Naive thymus-derived CD4-positive, alpha-beta T cell (primary cell): ENCODE measurements at regions not wholly inside any gene's neighbourhood (a gene's known extent, or its start where the extent isn't known, plus 50 kb on each side); places are given as distances from the start of the nearest gene placed in this dataset.
"Not testable (repeated sequence)": the region's sequence is repeated elsewhere in the genome, so short reads cannot be mapped to it uniquely, and the experiment has no call there.

Experiments
- ATAC-seq: fragments of 150-1000 bp; cut with Tn5 transposase; 2 replicates; pipeline ENCODE4 v1.10.0; 2021; ENCODE audit warnings: mild to moderate bottlenecking, moderate library complexity
- CTCF ChIA-PET: fragments of 350-600 bp; sonication (Branson Sonifier 250); formaldehyde crosslinking; loops from one replicate; lab custom pipeline; 2021; ENCODE audit warnings: antibody characterized with exemption; lab: Charles Lee
- POLR2A ChIA-PET: fragments of 350-600 bp; sonication (Branson Sonifier 250); formaldehyde crosslinking; loops from one replicate; lab custom pipeline; 2021; ENCODE audit warnings: antibody characterized with exemption, inconsistent platforms; lab: Charles Lee
- DNase-seq, 9 donors: peaks; one replicate each; pipeline versions ENCODE4 v3.0.0 to v3.0.0-alpha.2; 2020 to 2022; ENCODE audit warnings: mixed read lengths in 1 of 9
- H3K27ac ChIP-seq: one replicate; pipeline ENCODE4 v1.7.0; 2013; ENCODE audit warnings: mild to moderate bottlenecking, low read depth, low read length, moderate library complexity
- H3K27me3 ChIP-seq, 2 donors: one replicate each; pipeline ENCODE4 v1.7.0; 2013; ENCODE audit warnings: low read length in 2 of 2, mild to moderate bottlenecking in 2 of 2, moderate library complexity in 2 of 2; ENCODE audit not compliant: control insufficient read depth in 2 of 2, insufficient read depth in 2 of 2
- H3K36me3 ChIP-seq, 3 experiments: 1 replicate in 2 of 3; 2 replicates in 1 of 3; pipeline ENCODE4 v1.7.0; 2013; ENCODE audit warnings: low read length in 3 of 3, mild to moderate bottlenecking in 3 of 3, moderate library complexity in 1 of 3; ENCODE audit not compliant: insufficient read depth in 3 of 3, control insufficient read depth in 2 of 3
- H3K4me1 ChIP-seq, 2 donors: one replicate each; pipeline ENCODE4 v1.7.0; 2013; ENCODE audit warnings: low read length in 2 of 2, mild to moderate bottlenecking in 2 of 2, moderate library complexity in 1 of 2; ENCODE audit not compliant: control insufficient read depth in 2 of 2, insufficient read depth in 2 of 2
- H3K4me3 ChIP-seq: 2 replicates; pipeline ENCODE4 v1.7.0; 2013; ENCODE audit warnings: mild to moderate bottlenecking, low read length
- H3K9me3 ChIP-seq, 3 experiments: 1 replicate in 2 of 3; 2 replicates in 1 of 3; pipeline ENCODE4 v1.7.0; 2013; ENCODE audit warnings: low read length in 3 of 3; ENCODE audit not compliant: control insufficient read depth in 2 of 3
- H3K27ac Mint-ChIP-seq, 9 donors: one replicate each; pipeline ENCODE4 v1.8.0; 2020 to 2022; ENCODE audit warnings: mixed read lengths in 9 of 9, mild to moderate bottlenecking in 8 of 9, moderate library complexity in 5 of 9, inconsistent platforms in 2 of 9
- H3K27me3 Mint-ChIP-seq, 5 donors: one replicate each; pipeline ENCODE4 v1.8.0; 2021 to 2022; ENCODE audit warnings: mixed read lengths in 5 of 5, mild to moderate bottlenecking in 1 of 5
- H3K36me3 Mint-ChIP-seq, 5 donors: one replicate each; pipeline ENCODE4 v1.8.0; 2020 to 2022; ENCODE audit warnings: mixed read lengths in 5 of 5, mild to moderate bottlenecking in 3 of 5, inconsistent platforms in 1 of 5
- H3K4me1 Mint-ChIP-seq, 7 donors: one replicate each; pipeline ENCODE4 v1.8.0; 2020 to 2022; ENCODE audit warnings: mixed read lengths in 7 of 7, mild to moderate bottlenecking in 3 of 7, inconsistent platforms in 1 of 7
- H3K4me3 Mint-ChIP-seq, 10 donors: one replicate each; pipeline ENCODE4 v1.8.0; 2020 to 2022; ENCODE audit warnings: mild to moderate bottlenecking in 10 of 10, mixed read lengths in 10 of 10, moderate library complexity in 6 of 10, inconsistent platforms in 2 of 10
- H3K9me3 Mint-ChIP-seq, 11 donors: one replicate each; pipeline ENCODE4 v1.8.0; 2020 to 2022; ENCODE audit warnings: mixed read lengths in 11 of 11, mild to moderate bottlenecking in 4 of 11, inconsistent platforms in 1 of 11, moderate library complexity in 1 of 11
- intact Hi-C, 2 donors: fragments of 100-400 bp; cut with micrococcal nuclease; formaldehyde crosslinking; loops; one replicate each; pipeline ENCODE4 v1.15.1; 2023

- no peak overlapping the region for H3K27ac ChIP-seq
- intact Hi-C loops = no loop called here
- Mint-ChIP-seq H3K36me3 (no peaks in the 10 kb centered on the region), H3K4me3 (no peak overlapping the region), H3K4me1 (no peaks in the 10 kb centered on the region), H3K9me3 (peaks cover 0 to 2% (median 0%) of the 10 kb centered on the region in 11 donors), H3K27me3 (peaks cover 2 to 35% (median 21%) of the 10 kb centered on the region in 5 donors), H3K27ac (no peak overlapping the region)
- no peak for DNase-seq
- H3K36me3 ChIP-seq = no peaks in the 10 kb centered on the region
- no peak overlapping the region for H3K4me3 ChIP-seq
- H3K9me3 ChIP-seq = no peaks in the 10 kb centered on the region
- ChIA-PET POLR2A (no interaction called here), CTCF (no interaction called here)
- H3K4me1 ChIP-seq = no peaks in the 10 kb centered on the region
- H3K27me3 ChIP-seq = no peaks in the 10 kb centered on the region
- no peak for ATAC-seq
Observed at GRCh38 chr5:50898966-50899365, 232.5 kb downstream of the PARP8 start.

- Mint-ChIP-seq H3K36me3 (no peaks in the 10 kb centered on the region), H3K4me3 (no peak overlapping the region), H3K27ac (no peak overlapping the region), H3K27me3 (peaks cover 2 to 36% (median 24%) of the 10 kb centered on the region in 5 donors), H3K4me1 (no peaks in the 10 kb centered on the region), H3K9me3 (peaks cover 0 to 2% (median 0%) of the 10 kb centered on the region in 11 donors)
- Histone ChIP-seq H3K27ac (no peak overlapping the region), H3K4me3 (no peak overlapping the region), H3K27me3 (no peaks in the 10 kb centered on the region), H3K36me3 (no peaks in the 10 kb centered on the region), H3K4me1 (no peaks in the 10 kb centered on the region), H3K9me3 (no peaks in the 10 kb centered on the region)
- CTCF ChIA-PET = no interaction called here
- POLR2A ChIA-PET = no interaction called here
- intact Hi-C loops = no loop called here
- no peak for DNase-seq
- no peak for ATAC-seq
Observed at GRCh38 chr5:50900952-50901510, 234.6 kb downstream of the PARP8 start.

DNA sequence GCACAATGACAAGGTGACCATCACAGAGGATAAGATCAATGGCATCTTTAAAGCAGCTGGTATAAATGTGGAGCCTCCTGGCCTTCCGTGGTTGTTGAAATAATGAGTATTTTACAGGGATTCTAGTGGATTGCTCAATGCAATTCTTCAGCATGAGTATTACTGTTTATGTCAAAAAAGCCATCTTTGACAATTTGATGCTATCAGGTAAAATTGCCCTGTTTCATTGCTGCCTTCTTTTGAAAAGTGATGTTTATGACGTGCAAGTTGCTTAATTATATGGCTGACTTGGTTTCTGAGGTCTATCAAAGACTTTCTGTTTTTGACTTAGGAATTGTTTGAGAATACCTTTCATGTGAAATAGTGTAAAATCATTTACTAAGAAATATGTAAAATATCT lies 237.2 kb downstream of the PARP8 start:
- H3K9me3 Mint-ChIP-seq = peaks cover 0 to 2% (median 0%) of the 10 kb centered on the region in 11 donors
- Histone ChIP-seq H3K27me3 (no peaks in the 10 kb centered on the region), H3K4me1 (no peaks in the 10 kb centered on the region), H3K36me3 (no peaks in the 10 kb centered on the region), H3K4me3 (no peak overlapping the region), H3K27ac (no peak overlapping the region), H3K9me3 (no peaks in the 10 kb centered on the region)
- peaks cover 2 to 52% (median 23%) of the 10 kb centered on the region in 5 donors for H3K27me3 Mint-ChIP-seq
- H3K4me1 Mint-ChIP-seq = no peaks in the 10 kb centered on the region
- ATAC-seq (no peak), DNase-seq (no peak)
- POLR2A ChIA-PET = no interaction called here
- intact Hi-C loops = no loop called here
- CTCF ChIA-PET = no interaction called here
- no peaks in the 10 kb centered on the region for H3K36me3 Mint-ChIP-seq
- H3K4me3 Mint-ChIP-seq = no peak overlapping the region
- H3K27ac Mint-ChIP-seq = no peak overlapping the region

GRCh38 chr5:50905996-50906570 lies 239.6 kb downstream of the PARP8 start:
- Mint-ChIP-seq H3K27me3 (peaks cover 0 to 44% (median 22%) of the 10 kb centered on the region in 5 donors), H3K4me3 (no peak overlapping the region), H3K9me3 (peaks cover 0 to 3% (median 0%) of the 10 kb centered on the region in 11 donors), H3K36me3 (no peaks in the 10 kb centered on the region), H3K27ac (no peak overlapping the region), H3K4me1 (no peaks in the 10 kb centered on the region)
- H3K9me3 ChIP-seq = no peaks in the 10 kb centered on the region
- intact Hi-C loops = no loop called here
- H3K4me1 ChIP-seq = no peaks in the 10 kb centered on the region
- no peak overlapping the region for H3K4me3 ChIP-seq
- CTCF ChIA-PET = no interaction called here
- H3K27ac ChIP-seq = no peak overlapping the region
- POLR2A ChIA-PET = no interaction called here
- DNase-seq (no peak), ATAC-seq (no peak)
- no peaks in the 10 kb centered on the region for H3K27me3 ChIP-seq
- H3K36me3 ChIP-seq = no peaks in the 10 kb centered on the region

DNA sequence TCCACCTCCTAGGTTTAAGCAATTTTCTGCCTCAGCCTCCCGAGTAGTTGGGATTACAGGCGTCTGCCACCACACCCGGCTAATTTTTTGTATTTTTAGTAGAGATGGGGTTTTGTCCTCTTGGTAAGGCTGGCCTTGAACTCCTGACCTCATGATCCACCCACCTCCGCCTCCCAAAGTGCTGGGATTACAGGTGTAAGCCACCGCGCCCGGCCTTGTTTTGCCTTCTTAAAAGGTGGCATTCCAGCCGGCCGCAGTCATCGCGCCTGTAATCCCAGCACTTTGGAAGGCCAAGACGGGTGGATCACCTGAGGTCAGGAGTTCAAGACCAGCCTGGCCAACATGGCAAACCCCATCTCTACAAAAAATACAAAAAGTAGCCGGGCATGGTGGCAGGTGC lies 253.7 kb downstream of the PARP8 start:
- intact Hi-C loops, CTCF ChIA-PET, H3K9me3 ChIP-seq, H3K27ac ChIP-seq, H3K4me1 Mint-ChIP-seq, POLR2A ChIA-PET, H3K9me3 Mint-ChIP-seq, H3K27ac Mint-ChIP-seq, H3K4me3 ChIP-seq, H3K36me3 Mint-ChIP-seq, H3K36me3 ChIP-seq, H3K4me3 Mint-ChIP-seq, DNase-seq, H3K4me1 ChIP-seq, H3K27me3 ChIP-seq, ATAC-seq: not testable (repeated sequence)
- H3K27me3 Mint-ChIP-seq = peaks cover 0 to 19% (median 6%) of the 10 kb centered on the region in 5 donors

- Histone ChIP-seq H3K9me3 (no peaks in the 10 kb centered on the region), H3K27ac (no peak overlapping the region), H3K4me1 (no peaks in the 10 kb centered on the region), H3K27me3 (peaks cover 0 to 5% of the 10 kb centered on the region in 2 donors), H3K36me3 (no peaks in the 10 kb centered on the region), H3K4me3 (no peak overlapping the region)
- Mint-ChIP-seq H3K4me1 (no peaks in the 10 kb centered on the region), H3K4me3 (no peak overlapping the region), H3K9me3 (peaks cover 0 to 5% (median 0%) of the 10 kb centered on the region in 11 donors), H3K36me3 (no peaks in the 10 kb centered on the region), H3K27me3 (peaks cover 0 to 19% (median 17%) of the 10 kb centered on the region in 5 donors), H3K27ac (no peak overlapping the region)
- POLR2A ChIA-PET = no interaction called here
- DNase-seq = no peak
- CTCF ChIA-PET = no interaction called here
- intact Hi-C loops = no loop called here
- no peak for ATAC-seq
Observed at GRCh38 chr5:50921366-50922133, 255.1 kb downstream of the PARP8 start.
